ENCODE measurements at regions not wholly inside any gene's neighbourhood (a gene's known extent, or its start where the extent isn't known, plus 50 kb on each side); places are given as distances from the start of the nearest gene placed in this dataset.

- H3K36me3 ChIP-seq: no peaks in the 10 kb centered on the region
- H3K4me1 ChIP-seq: peaks cover 8% of the 10 kb centered on the region
- no peak overlapping the region for H3K27ac ChIP-seq
- H3K4me3 ChIP-seq: no peak overlapping the region
- no peak overlapping the region for H3K4me2 ChIP-seq
- no peaks in the 10 kb centered on the region for H3K9me3 ChIP-seq
- no peaks in the 10 kb centered on the region for H3K27me3 ChIP-seq
- H4K20me1 ChIP-seq: no peaks in the 10 kb centered on the region
- H3K9ac ChIP-seq: no peak overlapping the region
- no peak for TF ChIP-seq Cebpa-rat (IDR thresholded peaks at IDR 0.05)
These were observed 101.5 kb upstream of the RAB11FIP2 start for GRCh38 chr10:118148247-118148646.

GRCh38 chr10:118145256-118145655, 98.5 kb upstream of the RAB11FIP2 start:
- H3K9ac ChIP-seq: no peak overlapping the region
- no peak for TF ChIP-seq Cebpa-rat (IDR thresholded peaks at IDR 0.05)

GRCh38 chr10:118141471-118141870, 94.7 kb upstream of the RAB11FIP2 start:
- TF ChIP-seq Cebpa-rat (IDR thresholded peaks at IDR 0.05): no peak
- no peak overlapping the region for H3K4me2 ChIP-seq
- H3K4me1 ChIP-seq: no peaks in the 10 kb centered on the region
- H4K20me1 ChIP-seq: no peaks in the 10 kb centered on the region
- H3K9ac ChIP-seq: no peak overlapping the region
- no peak overlapping the region for H3K27ac ChIP-seq
- no peaks in the 10 kb centered on the region for H3K36me3 ChIP-seq
- H3K27me3 ChIP-seq: no peaks in the 10 kb centered on the region
- H3K9me3 ChIP-seq: no peaks in the 10 kb centered on the region
- no peak overlapping the region for H3K4me3 ChIP-seq

More at GRCh38 chr10:118145256-118145655, 98.5 kb upstream of the RAB11FIP2 start:
- H3K4me1 ChIP-seq: no peaks in the 10 kb centered on the region
- H3K4me2 ChIP-seq: no peak overlapping the region
- H3K27ac ChIP-seq: no peak overlapping the region
- no peaks in the 10 kb centered on the region for H4K20me1 ChIP-seq
- H3K4me3 ChIP-seq: no peak overlapping the region
- H3K27me3 ChIP-seq: no peaks in the 10 kb centered on the region
- no peaks in the 10 kb centered on the region for H3K36me3 ChIP-seq
- no peaks in the 10 kb centered on the region for H3K9me3 ChIP-seq

- no peak overlapping the region for H3K9ac ChIP-seq
- no peaks in the 10 kb centered on the region for H3K4me1 ChIP-seq
- no peak for TF ChIP-seq Cebpa-rat (IDR thresholded peaks at IDR 0.05)
- H3K9me3 ChIP-seq: no peaks in the 10 kb centered on the region
- no peak overlapping the region for H3K4me2 ChIP-seq
- H3K27ac ChIP-seq: no peak overlapping the region
- no peak overlapping the region for H3K4me3 ChIP-seq
- no peaks in the 10 kb centered on the region for H3K27me3 ChIP-seq
- H3K36me3 ChIP-seq: no peaks in the 10 kb centered on the region
- no peaks in the 10 kb centered on the region for H4K20me1 ChIP-seq
These were observed 92.6 kb upstream of the RAB11FIP2 start for GRCh38 chr10:118139321-118139720.

GRCh38 chr10:118128675-118129074, 81.9 kb upstream of the RAB11FIP2 start:
- no peak overlapping the region for H3K4me2 ChIP-seq
- H3K9ac ChIP-seq: no peak overlapping the region
- H3K4me1 ChIP-seq: no peaks in the 10 kb centered on the region
- no peaks in the 10 kb centered on the region for H3K27me3 ChIP-seq
- no peak overlapping the region for H3K4me3 ChIP-seq
- H3K9me3 ChIP-seq: 0 out of 2 replicates have a peak, but pooled peaks cover 5% of the 10 kb centered on the region
- H3K36me3 ChIP-seq: no peaks in the 10 kb centered on the region
- H4K20me1 ChIP-seq: no peaks in the 10 kb centered on the region
- no peak for TF ChIP-seq Cebpa-rat (IDR thresholded peaks at IDR 0.05)
- H3K27ac ChIP-seq: no peak overlapping the region

GRCh38 chr10:118118716-118119115, 72.0 kb upstream of the RAB11FIP2 start:
- Histone ChIP-seq H4K20me1 (no peaks in the 10 kb centered on the region), H3K4me2 (no peak overlapping the region), H3K27me3 (no peaks in the 10 kb centered on the region), H3K4me3 (no peak overlapping the region), H3K4me1 (0 out of 2 replicates have a peak, but pooled peaks cover 7% of the 10 kb centered on the region), H3K9me3 (no peaks in the 10 kb centered on the region), H3K9ac (no peak overlapping the region), H3K27ac (no peak overlapping the region), H3K36me3 (no peaks in the 10 kb centered on the region)
- no peak for TF ChIP-seq Cebpa-rat (IDR thresholded peaks at IDR 0.05)

GRCh38 chr10:118116715-118117449, 70.1 kb upstream of the RAB11FIP2 start:
- no peaks in the 10 kb centered on the region for H3K27me3 ChIP-seq
- no peak overlapping the region for H3K9ac ChIP-seq
- no peaks in the 10 kb centered on the region for H3K9me3 ChIP-seq
- no peaks in the 10 kb centered on the region for H3K36me3 ChIP-seq
- H3K27ac ChIP-seq: no peak overlapping the region
- H3K4me3 ChIP-seq: no peak overlapping the region
- no peak for TF ChIP-seq Cebpa-rat (IDR thresholded peaks at IDR 0.05)
- H3K4me2 ChIP-seq: no peak overlapping the region
- no peaks in the 10 kb centered on the region for H4K20me1 ChIP-seq
- 0 out of 2 replicates have a peak, but pooled peaks cover 7% of the 10 kb centered on the region for H3K4me1 ChIP-seq

- Histone ChIP-seq H3K27me3 (no peaks in the 10 kb centered on the region), H3K4me3 (no peak overlapping the region), H3K4me2 (no peak overlapping the region), H3K9ac (no peak overlapping the region), H3K9me3 (no peaks in the 10 kb centered on the region), H4K20me1 (no peaks in the 10 kb centered on the region), H3K27ac (no peak overlapping the region), H3K4me1 (0 out of 2 replicates have a peak, but pooled peaks cover 7% of the 10 kb centered on the region), H3K36me3 (no peaks in the 10 kb centered on the region)
- TF ChIP-seq Cebpa-rat (IDR thresholded peaks at IDR 0.05): no peak
These were observed 69.6 kb upstream of the RAB11FIP2 start for GRCh38 chr10:118116362-118116714.

GRCh38 chr10:118115701-118116100, 69.0 kb upstream of the RAB11FIP2 start:
- H3K4me1 ChIP-seq: peaks cover 11% of the 10 kb centered on the region
- no peaks in the 10 kb centered on the region for H3K27me3 ChIP-seq
- H3K9me3 ChIP-seq: no peaks in the 10 kb centered on the region
- H3K9ac ChIP-seq: no peak overlapping the region
- no peak overlapping the region for H3K27ac ChIP-seq
- TF ChIP-seq Cebpa-rat (IDR thresholded peaks at IDR 0.05): no peak
- no peaks in the 10 kb centered on the region for H4K20me1 ChIP-seq
- no peaks in the 10 kb centered on the region for H3K36me3 ChIP-seq
- no peak overlapping the region for H3K4me2 ChIP-seq
- no peak overlapping the region for H3K4me3 ChIP-seq

GRCh38 chr10:118114992-118115391, 68.3 kb upstream of the RAB11FIP2 start:
- H3K9ac ChIP-seq: no peak overlapping the region
- no peak overlapping the region for H3K4me2 ChIP-seq
- H3K27me3 ChIP-seq: no peaks in the 10 kb centered on the region
- TF ChIP-seq Cebpa-rat (IDR thresholded peaks at IDR 0.05): no peak
- H3K9me3 ChIP-seq: no peaks in the 10 kb centered on the region
- H4K20me1 ChIP-seq: no peaks in the 10 kb centered on the region
- H3K4me1 ChIP-seq: peaks cover 14% of the 10 kb centered on the region
- no peak overlapping the region for H3K27ac ChIP-seq
- H3K36me3 ChIP-seq: no peaks in the 10 kb centered on the region
- no peak overlapping the region for H3K4me3 ChIP-seq
